ENCODE measurements at regions not wholly inside any gene's neighbourhood (a gene's known extent, or its start where the extent isn't known, plus 50 kb on each side); places are given as distances from the start of the nearest gene placed in this dataset.
"Not testable (repeated sequence)": the region's sequence is repeated elsewhere in the genome, so short reads cannot be mapped to it uniquely, and the experiment has no call there.

DNA sequence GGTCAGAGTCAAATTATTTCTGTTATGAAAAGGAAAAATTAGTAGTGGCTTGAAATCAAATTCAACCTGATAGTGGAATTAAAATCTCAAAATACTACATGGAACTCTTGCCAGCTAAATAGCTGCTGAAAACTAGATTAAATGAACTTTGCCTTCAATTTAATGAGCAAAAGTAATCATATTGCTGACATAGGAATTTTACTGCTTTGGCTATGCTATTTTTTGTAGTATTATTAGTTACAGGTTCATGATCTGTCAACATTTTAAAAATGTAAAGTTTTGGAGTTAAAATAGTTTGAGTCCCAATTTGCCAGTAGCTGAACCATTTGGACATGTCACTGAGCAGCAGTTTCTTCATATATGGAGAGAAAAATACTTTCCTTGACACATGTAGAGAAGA lies 81.4 kb downstream of the RERGL start:
- DNase-seq = no peak

DNA sequence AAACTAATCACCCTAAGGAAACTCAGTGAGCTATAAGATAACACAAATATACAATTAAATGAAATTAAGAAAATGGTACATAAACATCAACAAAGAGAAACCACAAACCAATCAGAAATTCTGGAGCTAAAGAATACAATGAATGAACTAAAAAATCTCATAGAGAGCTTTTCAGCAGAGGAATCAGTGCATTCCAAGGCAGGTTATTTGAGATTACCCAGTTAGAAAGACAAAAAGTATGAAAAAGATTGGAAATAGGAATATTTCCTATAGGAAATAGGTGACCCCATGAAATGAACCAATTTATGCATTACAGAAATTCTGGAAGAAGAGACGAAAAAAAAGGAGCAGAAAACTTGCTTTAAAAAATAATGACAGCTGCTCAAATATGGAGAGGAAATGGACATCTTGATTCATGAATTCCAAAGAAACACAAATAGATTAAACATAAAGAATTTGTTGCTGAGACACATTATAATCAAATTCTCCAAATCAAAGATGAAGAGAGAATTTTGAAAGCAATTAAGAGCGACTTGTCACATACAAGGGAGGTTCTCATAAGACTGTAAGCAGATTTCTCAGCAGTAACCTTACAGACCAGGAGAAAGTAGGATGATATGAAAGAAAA lies 90.7 kb downstream of the RERGL start:
- DNase-seq = no peak

DNA sequence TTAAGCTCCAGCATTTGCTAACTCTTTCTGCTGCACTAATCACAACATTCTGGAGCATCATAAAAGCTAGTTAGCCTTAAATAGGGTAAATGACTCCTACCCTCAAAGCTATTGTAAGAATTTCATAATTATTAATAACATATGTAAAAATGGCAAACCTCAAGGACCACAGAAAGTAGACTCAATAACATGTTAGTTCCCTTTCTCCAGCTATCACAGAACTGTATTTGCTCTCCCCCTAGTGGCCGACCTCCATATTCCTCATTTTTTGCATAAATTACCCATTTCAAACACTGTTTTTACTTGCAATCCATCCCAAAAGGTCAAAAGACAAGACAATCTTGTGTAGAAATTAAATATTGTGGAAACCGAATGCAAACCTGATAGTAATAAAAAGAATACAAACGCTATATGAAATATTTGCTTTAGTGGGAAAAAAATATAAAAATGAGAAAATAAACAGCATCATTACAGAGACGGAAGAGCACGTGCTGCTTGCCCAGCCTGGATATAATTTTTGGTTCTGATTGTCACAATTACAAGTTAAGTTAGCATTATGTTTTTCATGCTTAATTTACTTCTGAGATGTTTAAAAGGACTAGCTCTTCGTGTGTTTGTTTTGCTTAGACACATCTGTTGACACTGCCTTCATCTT lies 97.9 kb downstream of the RERGL start:
- peak; percentile 1 for DNase-seq

DNA sequence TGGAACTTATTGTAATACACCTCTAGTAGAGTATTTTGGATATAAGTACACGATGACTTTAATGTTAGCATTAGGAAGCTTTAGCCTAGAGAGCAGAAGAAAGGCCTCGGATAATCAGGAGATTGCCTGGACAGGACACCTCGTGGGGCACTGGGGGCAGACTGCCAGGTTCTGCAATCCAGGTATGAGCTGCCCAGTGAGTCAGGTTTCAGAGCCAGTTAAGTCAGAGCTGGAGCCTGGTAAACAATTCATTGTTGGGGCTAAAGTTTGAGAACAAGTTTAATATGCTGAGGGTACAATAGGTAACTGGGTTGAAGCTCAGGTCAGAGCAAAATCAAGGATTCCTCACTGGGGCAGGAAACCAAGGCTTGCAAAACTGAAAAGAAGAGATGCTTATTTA lies 107.4 kb downstream of the RERGL start:
- DNase-seq = no peak

DNA sequence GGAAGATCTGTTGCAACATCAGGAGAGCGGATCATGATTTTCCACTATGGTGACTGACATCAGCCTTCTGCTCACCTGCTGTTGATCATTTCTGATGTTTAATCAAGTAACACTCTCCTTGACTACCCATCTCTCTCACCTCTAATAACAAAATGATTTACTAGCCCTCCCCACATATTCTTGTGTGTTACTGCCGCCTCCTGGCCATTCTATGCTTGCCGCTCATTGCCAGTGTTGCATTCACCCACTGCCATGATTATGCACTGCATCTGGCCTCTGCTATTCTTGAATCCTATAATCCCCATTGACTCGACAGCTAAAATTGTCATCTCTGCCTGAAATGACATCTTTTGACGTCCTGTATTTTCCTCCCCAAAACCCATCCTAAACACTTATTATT lies 113.8 kb downstream of the RERGL start:
- DNase-seq = no peak

DNA sequence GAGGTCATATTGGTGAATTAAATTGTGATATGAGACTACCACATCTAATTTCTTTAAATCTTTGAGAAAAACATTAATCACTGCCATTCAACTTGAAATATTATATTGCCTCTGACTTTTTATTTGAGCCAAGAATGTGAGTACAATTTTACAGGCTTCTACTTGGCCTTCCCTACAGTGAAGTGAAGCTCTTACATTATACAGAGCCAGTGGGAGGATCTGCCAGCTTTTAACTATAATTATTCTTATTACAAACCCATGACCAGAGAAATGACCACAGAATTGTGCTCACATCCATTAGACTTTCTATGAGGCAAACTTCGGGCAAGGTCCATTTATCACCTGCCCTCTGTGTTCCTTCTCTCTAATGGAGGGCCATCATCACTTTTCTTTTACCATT lies 114.2 kb downstream of the RERGL start:
- DNase-seq = no peak

DNA sequence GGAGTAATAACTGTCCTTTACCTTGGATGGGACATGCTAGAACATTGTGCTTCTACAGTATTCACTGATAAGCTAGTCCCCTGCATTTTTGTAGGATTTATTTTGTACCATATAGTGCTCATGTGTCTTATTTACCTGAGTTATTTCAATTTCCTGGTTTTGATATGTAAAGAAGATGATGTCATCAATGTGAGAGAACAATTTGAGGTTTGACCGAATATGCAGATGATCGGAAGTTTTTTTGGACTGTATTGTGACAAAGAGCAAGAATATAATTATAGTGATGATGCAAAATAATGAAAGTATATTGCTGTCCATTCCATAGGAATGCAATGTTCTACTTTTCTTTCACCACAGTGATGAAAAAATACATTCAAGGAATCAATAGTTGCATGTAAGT lies 114.8 kb downstream of the RERGL start:
- DNase-seq = no peak

DNA sequence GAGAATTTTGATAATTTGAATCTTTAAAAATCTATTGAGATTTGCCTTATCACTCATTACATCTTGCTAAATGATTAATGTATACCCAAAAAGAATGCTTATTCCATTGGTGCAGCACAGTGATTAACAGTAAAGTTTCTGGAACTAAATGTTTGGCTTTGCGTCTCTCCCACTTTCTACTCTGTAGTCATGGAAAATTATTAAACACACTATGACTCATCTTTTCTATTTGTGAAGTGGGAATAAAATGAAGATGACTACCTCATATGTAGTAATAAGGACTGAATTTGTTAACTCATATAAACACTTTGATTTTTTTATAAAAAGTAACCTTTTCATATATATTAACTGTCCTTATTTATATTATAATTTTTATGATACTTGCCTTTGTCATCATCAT lies 118.1 kb downstream of the RERGL start:
- DNase-seq = no peak

DNA sequence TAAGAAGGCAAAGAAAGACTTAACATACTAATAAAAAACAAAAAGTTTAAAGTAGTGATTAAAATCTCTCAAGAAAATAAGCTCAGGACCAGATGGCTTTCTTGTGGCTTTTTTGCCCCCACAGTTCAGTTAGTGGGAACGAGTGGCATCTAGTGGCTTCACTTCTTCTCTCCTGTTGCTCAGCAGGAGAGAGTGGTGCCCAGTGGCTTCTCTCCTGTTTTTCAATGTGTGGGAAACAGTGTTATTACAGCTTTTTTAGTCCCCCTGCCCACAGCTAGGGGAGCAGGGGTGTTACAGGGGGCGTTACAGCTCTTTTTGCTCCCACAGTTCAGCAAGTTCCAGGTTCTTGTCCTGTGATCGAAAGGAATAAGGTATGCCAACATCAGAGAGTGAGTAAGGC lies 135.2 kb downstream of the RERGL start:
- DNase-seq = no peak

DNA sequence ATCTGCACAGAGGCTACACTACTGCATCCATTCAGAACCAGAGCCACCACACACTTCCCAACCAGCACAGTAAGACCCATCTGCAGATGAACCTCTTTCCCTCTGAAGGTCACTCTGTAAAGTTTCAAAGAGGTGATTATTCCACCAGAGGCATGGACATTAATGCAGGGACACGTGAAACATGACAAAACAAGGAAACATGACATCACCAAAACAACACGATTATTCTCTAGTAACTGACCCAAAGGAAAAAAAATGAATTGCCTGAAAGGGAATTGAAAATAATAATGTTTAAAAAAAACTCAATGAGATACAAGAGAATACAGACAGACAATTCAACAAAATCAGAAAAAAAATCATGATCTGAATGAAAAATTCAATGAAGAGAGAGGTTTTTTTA lies 139.1 kb downstream of the RERGL start:
- no peak for DNase-seq

DNA sequence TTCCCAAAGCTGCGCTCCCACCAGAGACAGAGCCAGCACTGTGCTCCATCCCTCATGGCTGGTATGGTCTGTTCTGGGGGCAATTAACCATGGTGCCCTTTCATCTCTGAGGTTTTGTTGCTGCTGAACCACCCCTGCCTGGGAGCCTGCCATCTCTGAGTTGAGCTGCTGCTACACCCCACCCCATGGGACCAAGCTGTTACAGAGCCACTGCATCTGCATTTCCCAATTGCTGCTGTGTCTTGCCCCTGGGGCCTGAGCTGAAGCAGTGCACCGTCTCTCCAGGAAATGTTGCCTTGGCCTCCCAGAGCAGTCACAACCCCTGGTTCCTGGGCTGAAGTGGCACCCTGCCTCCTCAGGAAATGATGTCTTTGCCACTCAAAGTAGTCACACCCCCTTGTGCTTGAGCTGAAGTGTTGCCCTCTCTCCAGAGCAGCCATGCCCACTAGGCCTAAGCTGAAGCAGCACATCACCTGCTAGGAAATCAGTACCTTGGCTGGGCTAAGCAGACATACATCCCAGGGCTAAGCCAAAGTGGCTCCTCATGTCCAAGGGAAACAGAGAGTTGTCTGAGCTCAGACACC lies 140.3 kb downstream of the RERGL start:
- no peak for DNase-seq

DNA sequence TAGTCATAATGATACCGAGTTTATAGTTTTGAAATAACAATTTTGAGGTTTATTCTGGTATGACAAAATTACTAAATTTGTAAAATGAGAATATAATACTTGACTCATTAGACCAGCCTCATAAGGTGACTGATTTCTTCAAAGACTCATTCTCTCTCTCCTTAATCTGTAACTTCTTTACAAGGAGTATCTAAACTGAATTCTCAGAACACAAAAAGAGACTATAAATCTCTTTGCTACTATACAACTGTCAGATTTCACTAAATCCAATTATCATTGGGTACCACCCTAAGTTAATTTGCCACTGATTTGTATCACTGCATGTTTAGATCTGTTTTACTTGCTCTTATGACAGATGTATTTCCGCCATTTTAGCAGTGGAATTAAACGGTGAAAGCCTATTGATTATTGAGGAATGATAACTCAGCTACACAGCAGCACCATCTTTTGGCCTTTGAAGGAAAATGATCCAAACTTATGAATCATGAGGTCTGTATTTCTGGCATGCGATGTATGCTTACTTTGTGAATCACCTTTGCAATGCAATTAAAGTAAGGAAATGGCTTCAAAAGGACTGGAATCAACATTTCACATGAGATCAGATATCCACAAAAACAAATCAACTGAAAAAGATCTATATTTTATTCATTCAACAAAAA lies 161.2 kb downstream of the RERGL start:
- no peak for DNase-seq

DNA sequence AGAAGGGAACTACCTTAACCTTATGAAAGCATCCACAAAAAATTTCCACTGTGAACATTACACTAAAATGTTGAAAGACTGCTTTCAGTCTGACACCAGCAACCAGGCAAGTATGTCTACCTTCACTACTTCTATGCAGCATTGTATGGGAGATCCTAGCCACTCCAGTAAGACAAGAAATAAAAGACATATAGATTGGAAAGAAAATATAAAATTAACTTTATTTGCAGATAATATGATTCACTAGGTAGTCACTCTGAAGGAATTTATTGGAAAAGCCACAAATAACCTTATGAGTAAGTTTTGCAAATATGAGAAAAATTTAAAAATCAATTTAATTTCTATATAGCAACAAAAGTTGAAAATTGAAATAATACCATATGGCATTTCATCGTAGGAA lies 172.0 kb downstream of the RERGL start:
- DNase-seq = no peak

DNA sequence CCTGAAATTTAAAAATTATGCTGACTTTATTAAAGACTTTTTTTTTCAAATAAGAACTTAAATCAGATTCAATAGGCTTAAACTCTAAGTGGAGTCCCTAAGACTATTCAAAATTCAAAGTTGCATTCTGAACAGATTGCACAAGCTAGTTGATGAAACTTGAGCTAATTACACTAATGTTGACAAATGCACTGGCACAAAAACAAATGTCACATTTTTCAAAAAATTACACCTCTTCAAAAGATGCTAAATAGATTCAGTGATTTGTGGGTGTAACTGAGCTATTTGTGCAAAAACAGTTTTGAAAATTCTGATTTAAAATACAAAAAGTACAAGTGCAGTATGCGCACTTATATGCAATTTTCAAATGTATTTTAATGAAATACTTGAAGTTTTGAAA lies 205.4 kb downstream of the RERGL start:
- no peak for DNase-seq

DNA sequence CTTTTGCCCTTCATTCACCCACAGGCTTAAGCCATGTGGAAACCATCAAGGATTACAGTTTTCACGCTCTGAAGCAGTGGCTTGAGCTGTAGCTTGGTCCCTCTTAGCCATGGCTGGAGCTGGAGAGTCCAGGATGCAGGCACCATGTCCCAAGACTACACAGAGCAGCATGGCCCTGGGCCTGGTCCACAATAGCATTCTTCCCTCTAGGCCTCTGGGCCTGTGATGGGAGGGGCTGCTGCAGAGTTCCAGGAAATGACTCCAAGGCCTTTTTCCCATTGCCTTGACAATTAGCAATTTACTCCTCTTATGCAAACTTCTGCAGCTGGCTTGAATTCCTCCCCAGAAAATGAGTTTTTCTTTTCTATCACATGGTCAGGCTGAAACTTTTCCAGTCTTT lies 211.3 kb downstream of the RERGL start:
- DNase-seq = no peak

DNA sequence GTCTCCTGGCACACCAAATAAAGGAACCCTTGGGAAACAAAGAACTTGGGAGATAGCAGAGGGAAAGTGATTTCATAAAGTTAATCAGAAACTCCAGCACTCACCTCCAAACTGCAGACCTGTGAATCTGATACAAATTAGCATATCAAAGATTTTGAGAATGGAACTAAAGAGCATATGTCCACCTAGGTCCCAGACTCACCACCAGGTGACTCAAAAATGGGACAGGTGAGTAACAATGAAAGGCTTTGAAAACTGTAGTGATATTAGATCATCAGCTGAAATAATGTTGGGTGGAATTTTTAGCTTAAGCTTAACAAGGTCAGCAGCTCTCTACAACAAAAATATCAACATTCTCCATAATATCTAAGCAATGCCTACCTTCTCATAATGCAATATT lies 214.8 kb downstream of the RERGL start:
- DNase-seq = no peak

DNA sequence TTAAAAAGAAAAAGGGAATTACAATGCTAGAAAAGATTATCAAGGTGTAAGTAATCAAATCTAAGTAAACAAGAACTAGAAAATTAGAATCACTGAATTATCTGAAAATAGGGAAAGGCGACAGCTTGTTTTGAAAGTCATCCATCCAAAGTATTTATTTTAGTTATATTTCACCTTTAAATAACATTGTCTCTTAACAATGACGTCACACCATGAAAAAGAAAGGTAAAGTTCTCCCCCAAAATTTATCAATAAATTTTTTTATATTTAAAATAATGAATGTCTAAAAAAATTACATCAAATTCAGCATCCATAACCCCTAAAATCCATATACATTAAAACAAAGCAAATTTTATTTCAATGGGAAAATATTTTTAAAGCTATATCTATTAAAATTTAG lies 223.2 kb downstream of the RERGL start:
- DNase-seq = no peak

DNA sequence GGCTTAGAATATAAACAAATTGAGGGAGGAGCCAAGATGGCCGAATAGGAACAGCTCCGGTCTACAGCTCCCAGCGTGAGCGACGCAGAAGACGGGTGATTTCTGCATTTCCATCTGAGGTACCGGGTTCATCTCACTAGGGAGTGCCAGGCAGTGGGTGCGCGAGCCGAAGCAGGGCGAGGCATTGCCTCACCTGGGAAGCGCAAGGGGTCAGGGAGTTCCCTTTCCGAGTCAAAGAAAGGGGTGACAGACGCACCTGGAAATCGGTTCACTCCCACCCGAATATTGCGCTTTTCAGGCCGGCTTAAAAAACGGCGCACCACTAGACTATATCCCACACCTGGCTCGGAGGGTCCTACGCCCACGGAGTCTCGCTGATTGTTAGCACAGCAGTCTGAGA lies 234.4 kb downstream of the RERGL start:
- DNase-seq = not testable (repeated sequence)

DNA sequence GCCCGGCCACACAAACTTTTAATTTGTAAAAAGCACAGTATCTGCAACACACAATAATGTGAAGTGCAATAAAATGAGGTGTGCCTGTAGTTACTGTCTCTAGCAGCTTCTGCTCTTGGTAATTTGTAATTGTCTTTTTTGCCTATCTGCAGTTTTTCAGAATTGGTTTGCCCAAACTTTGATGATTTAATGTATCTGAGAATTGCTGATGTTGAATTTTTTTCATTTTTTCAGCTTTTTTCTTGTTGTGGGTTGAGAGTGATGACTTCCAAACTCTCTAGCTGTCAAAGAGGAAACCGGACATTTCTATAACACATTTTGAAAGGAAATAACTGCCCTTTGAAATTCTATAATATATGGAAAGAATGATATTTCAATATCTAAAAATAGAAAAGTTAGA lies 236.9 kb downstream of the RERGL start:
- DNase-seq = no peak

DNA sequence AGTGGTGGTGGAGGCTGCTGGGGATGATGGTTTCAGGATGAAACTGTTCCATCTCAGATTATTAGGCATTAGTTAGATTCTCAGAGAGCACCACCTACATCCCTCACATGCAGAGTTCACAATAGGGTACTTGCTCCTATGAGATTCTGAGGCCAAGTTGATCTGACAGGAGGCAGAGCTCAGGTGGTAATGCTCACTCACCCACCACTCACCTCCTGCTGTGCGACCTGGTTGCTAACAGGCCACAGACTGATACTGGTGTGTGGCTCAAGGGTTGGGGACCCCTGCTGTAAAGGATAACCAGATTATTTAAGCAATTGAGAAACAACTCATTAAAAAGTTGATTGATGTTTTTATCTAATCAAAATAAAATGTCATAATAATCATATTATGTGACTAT lies 248.5 kb downstream of the RERGL start:
- DNase-seq = no peak

DNA sequence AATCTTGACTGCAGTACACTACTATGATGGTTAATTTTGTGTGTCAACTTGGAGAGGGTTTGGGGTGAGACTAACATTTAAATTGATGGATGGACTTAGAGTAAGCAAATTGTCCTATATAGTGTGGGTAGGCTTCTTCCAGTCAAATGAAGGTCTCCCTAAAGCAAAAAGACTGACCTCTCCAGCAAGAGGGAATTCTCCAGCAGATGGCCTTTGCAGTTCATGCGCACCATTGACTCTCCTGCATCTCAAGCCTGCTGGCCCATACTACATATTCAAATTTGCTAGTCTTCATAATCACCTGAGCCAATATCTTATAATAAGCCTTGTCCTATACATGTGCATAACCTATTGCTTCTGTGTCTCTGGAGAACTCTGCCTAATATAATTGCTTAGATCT lies 260.2 kb downstream of the RERGL start:
- no peak for DNase-seq

DNA sequence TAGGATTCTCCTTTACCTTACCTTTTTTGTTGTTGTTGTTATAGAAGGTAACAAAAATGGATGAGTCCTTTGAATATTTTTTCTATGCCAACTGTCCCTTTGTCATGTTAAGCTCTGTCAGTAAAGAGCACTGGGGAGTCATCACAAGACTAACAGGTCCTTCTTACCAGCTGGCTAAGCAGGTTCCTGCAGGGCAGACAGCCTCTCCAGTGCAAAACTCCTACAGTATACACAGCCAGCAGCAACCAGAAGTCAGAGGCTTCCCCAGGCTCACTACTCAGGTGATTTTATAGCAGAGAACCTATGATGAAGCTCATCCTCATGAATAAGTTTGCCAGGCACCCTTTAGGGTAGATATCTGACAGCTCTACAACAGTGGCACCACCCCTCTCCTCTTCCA lies 271.1 kb downstream of the RERGL start:
- no peak for DNase-seq

DNA sequence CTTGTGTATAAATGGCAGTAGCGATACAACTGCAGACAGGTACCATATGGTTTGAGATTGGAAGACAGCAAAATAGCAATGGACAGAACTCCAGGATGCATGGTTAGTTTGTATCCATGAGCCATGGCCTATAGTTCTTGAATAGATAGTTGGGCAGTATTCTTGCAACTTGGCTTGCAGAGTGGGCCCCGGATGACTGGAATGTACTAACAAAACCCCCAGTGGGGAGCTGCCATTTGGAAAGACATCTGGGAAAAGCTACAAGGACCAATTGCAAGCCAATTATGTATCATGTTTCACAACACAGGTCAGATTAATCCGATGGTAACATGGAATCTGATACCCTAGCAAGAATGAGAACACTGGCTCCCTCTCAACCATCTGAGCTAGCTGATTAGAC lies 279.6 kb downstream of the RERGL start:
- DNase-seq = no peak

DNA sequence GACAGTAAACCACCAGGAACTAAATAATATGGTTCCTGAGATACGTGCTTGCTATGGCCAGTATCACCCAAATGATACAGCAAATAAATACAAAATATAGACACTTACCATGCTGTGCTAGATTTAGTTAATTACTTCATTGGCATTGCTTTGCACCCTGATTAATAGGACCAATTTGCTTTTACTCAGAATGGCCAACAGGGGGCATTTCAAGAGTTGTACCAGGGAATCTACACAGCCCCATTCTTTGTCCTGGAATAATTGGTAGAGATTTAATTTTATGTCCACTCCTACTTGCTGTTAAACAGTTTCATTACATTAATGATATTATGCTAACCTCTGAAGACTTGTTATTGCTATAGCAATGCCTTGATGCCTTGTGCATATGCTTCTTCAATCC lies 280.8 kb downstream of the RERGL start:
- DNase-seq = no peak

All from CD4-positive, alpha-beta T cell treated with Interleukin-10 for 1 hour (primary cell).